PC-9 (cell line): ENCODE measurements at regions not wholly inside any gene's neighbourhood (a gene's known extent, or its start where the extent isn't known, plus 50 kb on each side); places are given as distances from the start of the nearest gene placed in this dataset.

Source experiments
- CTCF ChIP-seq: fragments of 200-600 bp; sonication (generic); conservative IDR thresholded peaks from 2 replicates; pipeline ENCODE4 v1.6.1; 2017; ENCODE audit warnings: mixed run types, antibody characterized with exemption, mild to moderate bottlenecking, moderate library complexity
- EZH2 ChIP-seq: fragments of 200-600 bp; sonication (generic); IDR thresholded peaks from 2 replicates; pipeline ENCODE4 v1.8.0; 2017; ENCODE audit warnings: antibody characterized with exemption, low read depth

- TF ChIP-seq CTCF (no peak), EZH2 (no peak)
These were observed 1142.8 kb upstream of the INTU start for GRCh38 chr4:126489826-126490463.
